ENCODE measurements at regions not wholly inside any gene's neighbourhood (a gene's known extent, or its start where the extent isn't known, plus 50 kb on each side); places are given as distances from the start of the nearest gene placed in this dataset.

GRCh38 chr2:129550536-129550935 is 428.9 kb upstream of the RAB6C start:
- no peaks in the 10 kb centered on the region for H3K36me3 ChIP-seq (ENCODE audit: control insufficient read depth in 4 of 4, insufficient read depth in 3 of 4, low read depth in 1 of 4, low read length in 3 of 4)
- H3K4me3 ChIP-seq (ENCODE audit: low read depth in 1 of 3, low read length in 3 of 3), result no peak overlapping the region
- 78% methylated on average over 4 of the region's 4 CpGs for WGBS
- H3K27me3 ChIP-seq (ENCODE audit: control insufficient read depth in 4 of 4, insufficient read depth in 4 of 4, low read length in 3 of 4), result no peaks in the 10 kb centered on the region
- no peaks in the 10 kb centered on the region for H3K4me1 ChIP-seq (ENCODE audit: control insufficient read depth in 4 of 4, insufficient read depth in 4 of 4, low read length in 3 of 4)
- no peak overlapping the region for H3K27ac ChIP-seq (ENCODE audit: low read depth in 1 of 2, low read length in 2 of 2)
- peaks cover 0 to 3% (median 0%) of the 10 kb centered on the region in 4 donors for H3K9me3 ChIP-seq (ENCODE audit: control insufficient read depth in 4 of 4, low read length in 3 of 4)
- TF ChIP-seq, protein P1, sequence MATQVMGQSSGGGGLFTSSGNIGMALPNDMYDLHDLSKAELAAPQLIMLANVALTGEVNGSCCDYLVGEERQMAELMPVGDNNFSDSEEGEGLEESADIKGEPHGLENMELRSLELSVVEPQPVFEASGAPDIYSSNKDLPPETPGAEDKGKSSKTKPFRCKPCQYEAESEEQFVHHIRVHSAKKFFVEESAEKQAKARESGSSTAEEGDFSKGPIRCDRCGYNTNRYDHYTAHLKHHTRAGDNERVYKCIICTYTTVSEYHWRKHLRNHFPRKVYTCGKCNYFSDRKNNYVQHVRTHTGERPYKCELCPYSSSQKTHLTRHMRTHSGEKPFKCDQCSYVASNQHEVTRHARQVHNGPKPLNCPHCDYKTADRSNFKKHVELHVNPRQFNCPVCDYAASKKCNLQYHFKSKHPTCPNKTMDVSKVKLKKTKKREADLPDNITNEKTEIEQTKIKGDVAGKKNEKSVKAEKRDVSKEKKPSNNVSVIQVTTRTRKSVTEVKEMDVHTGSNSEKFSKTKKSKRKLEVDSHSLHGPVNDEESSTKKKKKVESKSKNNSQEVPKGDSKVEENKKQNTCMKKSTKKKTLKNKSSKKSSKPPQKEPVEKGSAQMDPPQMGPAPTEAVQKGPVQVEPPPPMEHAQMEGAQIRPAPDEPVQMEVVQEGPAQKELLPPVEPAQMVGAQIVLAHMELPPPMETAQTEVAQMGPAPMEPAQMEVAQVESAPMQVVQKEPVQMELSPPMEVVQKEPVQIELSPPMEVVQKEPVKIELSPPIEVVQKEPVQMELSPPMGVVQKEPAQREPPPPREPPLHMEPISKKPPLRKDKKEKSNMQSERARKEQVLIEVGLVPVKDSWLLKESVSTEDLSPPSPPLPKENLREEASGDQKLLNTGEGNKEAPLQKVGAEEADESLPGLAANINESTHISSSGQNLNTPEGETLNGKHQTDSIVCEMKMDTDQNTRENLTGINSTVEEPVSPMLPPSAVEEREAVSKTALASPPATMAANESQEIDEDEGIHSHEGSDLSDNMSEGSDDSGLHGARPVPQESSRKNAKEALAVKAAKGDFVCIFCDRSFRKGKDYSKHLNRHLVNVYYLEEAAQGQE (IDR thresholded peaks at IDR 0.05), result no peak
- no peak for TF ChIP-seq JUND (IDR thresholded peaks at IDR 0.05)
- TF ChIP-seq EGR1 (IDR thresholded peaks at IDR 0.05; ENCODE audit: low read depth in 2 of 2), result no peak
- TF ChIP-seq, protein P2, sequence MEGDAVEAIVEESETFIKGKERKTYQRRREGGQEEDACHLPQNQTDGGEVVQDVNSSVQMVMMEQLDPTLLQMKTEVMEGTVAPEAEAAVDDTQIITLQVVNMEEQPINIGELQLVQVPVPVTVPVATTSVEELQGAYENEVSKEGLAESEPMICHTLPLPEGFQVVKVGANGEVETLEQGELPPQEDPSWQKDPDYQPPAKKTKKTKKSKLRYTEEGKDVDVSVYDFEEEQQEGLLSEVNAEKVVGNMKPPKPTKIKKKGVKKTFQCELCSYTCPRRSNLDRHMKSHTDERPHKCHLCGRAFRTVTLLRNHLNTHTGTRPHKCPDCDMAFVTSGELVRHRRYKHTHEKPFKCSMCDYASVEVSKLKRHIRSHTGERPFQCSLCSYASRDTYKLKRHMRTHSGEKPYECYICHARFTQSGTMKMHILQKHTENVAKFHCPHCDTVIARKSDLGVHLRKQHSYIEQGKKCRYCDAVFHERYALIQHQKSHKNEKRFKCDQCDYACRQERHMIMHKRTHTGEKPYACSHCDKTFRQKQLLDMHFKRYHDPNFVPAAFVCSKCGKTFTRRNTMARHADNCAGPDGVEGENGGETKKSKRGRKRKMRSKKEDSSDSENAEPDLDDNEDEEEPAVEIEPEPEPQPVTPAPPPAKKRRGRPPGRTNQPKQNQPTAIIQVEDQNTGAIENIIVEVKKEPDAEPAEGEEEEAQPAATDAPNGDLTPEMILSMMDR (IDR thresholded peaks at IDR 0.05; ENCODE audit: low read depth, low read length, missing input control), result no peak
- TF ChIP-seq HNF4G (IDR thresholded peaks at IDR 0.05), result no peak
- no peak for TF ChIP-seq ZBTB33 (IDR thresholded peaks at IDR 0.05)
- DNase-seq (ENCODE audit: low spot score), result no peak
- H3K9ac ChIP-seq (ENCODE audit: low read depth in 1 of 2, low read length in 2 of 2), result no peak overlapping the region

GRCh38 chr2:129554373-129554772 is 425.1 kb upstream of the RAB6C start:
- H3K27ac ChIP-seq (ENCODE audit: low read depth in 1 of 2, low read length in 2 of 2), result no peak overlapping the region
- H3K36me3 ChIP-seq (ENCODE audit: control insufficient read depth in 4 of 4, insufficient read depth in 3 of 4, low read depth in 1 of 4, low read length in 3 of 4), result no peaks in the 10 kb centered on the region
- no peak overlapping the region for H3K4me3 ChIP-seq (ENCODE audit: low read depth in 1 of 3, low read length in 3 of 3)
- DNase-seq (ENCODE audit: low spot score), result no peak
- H3K9ac ChIP-seq (ENCODE audit: low read depth in 1 of 2, low read length in 2 of 2), result no peak overlapping the region
- WGBS, result 23% methylated on average over 3 of the region's 3 CpGs
- H3K9me3 ChIP-seq (ENCODE audit: control insufficient read depth in 4 of 4, low read length in 3 of 4), result no peaks in the 10 kb centered on the region
- no peaks in the 10 kb centered on the region for H3K27me3 ChIP-seq (ENCODE audit: control insufficient read depth in 4 of 4, insufficient read depth in 4 of 4, low read length in 3 of 4)
- no peaks in the 10 kb centered on the region for H3K4me1 ChIP-seq (ENCODE audit: control insufficient read depth in 4 of 4, insufficient read depth in 4 of 4, low read length in 3 of 4)
- TF ChIP-seq TAF1 (conservative IDR thresholded peaks at IDR 0.05) (no peak), NR2F2 (IDR thresholded peaks at IDR 0.05) (no peak), JUND (IDR thresholded peaks at IDR 0.05) (no peak), ATF3 (IDR thresholded peaks at IDR 0.05) (no peak), RAD21 (IDR thresholded peaks at IDR 0.05) (no peak), HNF4A (conservative IDR thresholded peaks at IDR 0.05) (no peak), HNF4G (IDR thresholded peaks at IDR 0.05) (no peak), FOXA1 (IDR thresholded peaks at IDR 0.05) (no peak), RXRA (IDR thresholded peaks at IDR 0.05) (no peak), SP1 (IDR thresholded peaks at IDR 0.05) (no peak), EGR1 (IDR thresholded peaks at IDR 0.05; ENCODE audit: low read depth in 2 of 2) (no peak), FOXA2 (IDR thresholded peaks at IDR 0.05) (no peak), YY1 (IDR thresholded peaks at IDR 0.05) (no peak), ZBTB33 (IDR thresholded peaks at IDR 0.05) (no peak), GABPA (IDR thresholded peaks at IDR 0.05 in 1 of 2, conservative IDR thresholded peaks at IDR 0.05 in 1 of 2) (no peak)
- TF ChIP-seq, protein P1 (IDR thresholded peaks at IDR 0.05), result no peak
- TF ChIP-seq, protein P3, sequence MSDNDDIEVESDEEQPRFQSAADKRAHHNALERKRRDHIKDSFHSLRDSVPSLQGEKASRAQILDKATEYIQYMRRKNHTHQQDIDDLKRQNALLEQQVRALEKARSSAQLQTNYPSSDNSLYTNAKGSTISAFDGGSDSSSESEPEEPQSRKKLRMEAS (IDR thresholded peaks at IDR 0.05), result no peak

Measured in liver (tissue), 8 donors.